Stimulated activated CD4-positive, alpha-beta T cell treated with anti-CD3 and anti-CD28 coated beads, Interleukin-2, amount 100 ng/mL, for 24 hours (primary cell): ENCODE measurements at regions not wholly inside any gene's neighbourhood (a gene's known extent, or its start where the extent isn't known, plus 50 kb on each side); places are given as distances from the start of the nearest gene placed in this dataset.

Experiments used
- DNase-seq, 2 donors: peaks; one replicate each; pipeline ENCODE4 v3.0.0-alpha.2; 2020

- DNase-seq = no peak
Observed at GRCh38 chr22:26848244-26848920, 191.0 kb downstream of the MIAT start.

- no peak for DNase-seq
Observed at GRCh38 chr22:26849575-26849974, 192.2 kb downstream of the MIAT start.

- no peak for DNase-seq
Observed at GRCh38 chr22:26851125-26851524, 193.7 kb downstream of the MIAT start.

- DNase-seq = no peak
Observed at GRCh38 chr22:26852176-26852575, 194.8 kb downstream of the MIAT start.

GRCh38 chr22:26853071-26853470 is 195.7 kb downstream of the MIAT start:
- DNase-seq = no peak

- no peak for DNase-seq
Observed at GRCh38 chr22:26853495-26853894, 196.1 kb downstream of the MIAT start.

GRCh38 chr22:26857169-26857568 is 199.8 kb downstream of the MIAT start:
- DNase-seq = no peak

GRCh38 chr22:26860301-26860700 is 202.9 kb downstream of the MIAT start:
- DNase-seq = no peak

GRCh38 chr22:26865021-26865420 is 207.6 kb downstream of the MIAT start:
- DNase-seq = no peak

- DNase-seq = no peak
Observed at GRCh38 chr22:26883393-26883792, 226.0 kb downstream of the MIAT start.

- DNase-seq = no peak
Observed at GRCh38 chr22:26884921-26885320, 227.5 kb downstream of the MIAT start.

- no peak for DNase-seq
Observed at GRCh38 chr22:26885441-26886261, 228.3 kb downstream of the MIAT start.

GRCh38 chr22:26887456-26887855 is 230.1 kb downstream of the MIAT start:
- no peak for DNase-seq

- no peak for DNase-seq
Observed at GRCh38 chr22:26887916-26888315, 230.5 kb downstream of the MIAT start.

- DNase-seq = no peak
Observed at GRCh38 chr22:26888887-26889286, 231.5 kb downstream of the MIAT start.

- DNase-seq = no peak
Observed at GRCh38 chr22:26889802-26890201, 232.4 kb downstream of the MIAT start.

- DNase-seq = no peak
Observed at GRCh38 chr22:26890870-26891269, 233.5 kb downstream of the MIAT start.

GRCh38 chr22:26891429-26891828 is 234.0 kb downstream of the MIAT start:
- no peak for DNase-seq

- DNase-seq = no peak
Observed at GRCh38 chr22:26892166-26893041, 235.0 kb downstream of the MIAT start.

- no peak for DNase-seq
Observed at GRCh38 chr22:26893173-26894110, 236.1 kb downstream of the MIAT start.

GRCh38 chr22:26894362-26894761 is 237.0 kb downstream of the MIAT start:
- no peak for DNase-seq

GRCh38 chr22:26894766-26895485 is 237.5 kb downstream of the MIAT start:
- DNase-seq = no peak
